HepG2 (cell line): ENCODE measurements at regions not wholly inside any gene's neighbourhood (a gene's known extent, or its start where the extent isn't known, plus 50 kb on each side); places are given as distances from the start of the nearest gene placed in this dataset.

ENCODE experiments used
- AHDC1 ChIP-seq: sonication (generic); formaldehyde crosslinking; IDR thresholded peaks from 2 replicates; pipeline ENCODE4 v1.5.1; 2020; ENCODE audit warnings: mild to moderate bottlenecking, missing genetic modification reagents, borderline replicate concordance
- CBX2 ChIP-seq, 2 experiments: fragments of 200-600 bp in 1 of 2; sonication (generic); formaldehyde crosslinking in 1 of 2; IDR thresholded peaks; 2 replicates each; pipeline versions ENCODE4 v1.7.0 to v1.8.1; 2018 to 2022; ENCODE audit warnings: low read depth in 2 of 2, low read length in 1 of 2, mild to moderate bottlenecking in 1 of 2, missing genetic modification reagents in 1 of 2
- CREB3 ChIP-seq: sonication (generic); formaldehyde crosslinking; IDR thresholded peaks from 2 replicates; pipeline ENCODE4 v1.5.0; 2020; ENCODE audit warnings: missing genetic modification reagents
- CREM ChIP-seq, 2 experiments: sonication (generic) in 1 of 2; formaldehyde crosslinking in 1 of 2; IDR thresholded peaks; 2 replicates each; pipeline versions ENCODE4 v1.4.0 to v1.6.1; 2016 to 2020; ENCODE audit warnings: antibody characterized with exemption in 1 of 2, mild to moderate bottlenecking in 1 of 2, missing genetic modification reagents in 1 of 2
- E2F5 ChIP-seq: sonication (generic); formaldehyde crosslinking; conservative IDR thresholded peaks from 2 replicates; pipeline ENCODE4 v1.4.0; 2020; ENCODE audit warnings: missing genetic modification reagents
- EHMT2 ChIP-seq: fragments of 200-600 bp; sonication (generic); IDR thresholded peaks from 2 replicates; pipeline ENCODE4 v1.7.0; 2017; ENCODE audit warnings: antibody characterized with exemption, low read depth, low read length, borderline replicate concordance
- FOXJ3 ChIP-seq: sonication (generic); formaldehyde crosslinking; IDR thresholded peaks from 2 replicates; pipeline ENCODE4 v1.4.0; 2020; ENCODE audit warnings: missing genetic modification reagents, mild to moderate bottlenecking, borderline replicate concordance
- FUBP1 ChIP-seq: sonication (generic); formaldehyde crosslinking; IDR thresholded peaks from 2 replicates; pipeline ENCODE4 v1.5.1; 2020; ENCODE audit warnings: missing genetic modification reagents, mild to moderate bottlenecking, borderline replicate concordance
- GTF3A ChIP-seq: sonication (generic); formaldehyde crosslinking; conservative IDR thresholded peaks from 2 replicates; pipeline ENCODE4 v1.4.0; 2020; ENCODE audit warnings: mild to moderate bottlenecking, missing genetic modification reagents
- HDAC6 ChIP-seq: fragments of 200-600 bp; sonication (generic); IDR thresholded peaks from 2 replicates; pipeline ENCODE4 v1.7.0; 2017; ENCODE audit warnings: mild to moderate bottlenecking, antibody characterized with exemption, low read length, low read depth
- HOXD1 ChIP-seq: sonication (generic); formaldehyde crosslinking; IDR thresholded peaks from 2 replicates; pipeline ENCODE4 v1.5.0; 2020; ENCODE audit warnings: missing genetic modification reagents
- MIXL1 ChIP-seq: IDR thresholded peaks from 2 replicates; pipeline ENCODE4 v1.6.1; 2016
- NFRKB ChIP-seq: fragments of 450-650 bp; IDR thresholded peaks from 2 replicates; pipeline ENCODE4 v1.6.1; 2017
- ZNF280D ChIP-seq: sonication (generic); formaldehyde crosslinking; IDR thresholded peaks from 2 replicates; pipeline ENCODE4 v1.5.1; 2020; ENCODE audit warnings: mild to moderate bottlenecking, missing genetic modification reagents
- ZNF282 ChIP-seq: fragments of 450-650 bp; IDR thresholded peaks from 2 replicates; pipeline ENCODE4 v1.6.1; 2018; ENCODE audit not compliant: partially characterized antibody

GRCh38 chr2:8625399-8626300 lies 56.2 kb upstream of the ID2 start (continued):
- TF ChIP-seq ZNF280D (no peak), CREM (IDR thresholded peaks at IDR 0.05) (peak; percentile 83; the same call in 1 of the 2 replicates), CREM (CRISPR knock-in tag; IDR thresholded peaks at IDR 0.05) (no peak), AHDC1 (peak; percentile 92), MIXL1 (CRISPR knock-in tag) (peak; percentile 95), CBX2 (IDR thresholded peaks at IDR 0.05; ENCODE audit: low read depth, low read length) (no peak), CBX2 (CRISPR knock-in tag; IDR thresholded peaks at IDR 0.05; ENCODE audit: low read depth) (peak; percentile 80; the same call in 1 of the 2 replicates), HDAC6 (no peak), HOXD1 (CRISPR knock-in tag) (peak; percentile 71; the same call in 1 of the 2 replicates), FUBP1 (CRISPR knock-in tag) (no peak), CREB3 (CRISPR knock-in tag) (no peak), NFRKB (no peak), FOXJ3 (peak; percentile 70; the same call in 1 of the 2 replicates), GTF3A (CRISPR knock-in tag) (no peak), E2F5 (CRISPR knock-in tag) (no peak), EHMT2 (no peak), ZNF282 (no peak)
